Kidney (tissue), 13 donors: ENCODE measurements at regions not wholly inside any gene's neighbourhood (a gene's known extent, or its start where the extent isn't known, plus 50 kb on each side); places are given as distances from the start of the nearest gene placed in this dataset.

Source experiments
- DNase-seq, 5 donors: peaks; one replicate each; pipeline ENCODE4 v3.0.0-alpha.2; 2013 to 2020
- FAIRE-seq: peaks from 2 replicates; lab custom pipeline; 2012; peaks lifted over from hg19 to GRCh38; lab: Jason Lieb, UNC
- H3K27ac ChIP-seq, 2 donors: one replicate each; pipeline ENCODE4 v1.7.0; 2013; ENCODE audit warnings: low read depth in 2 of 2, low read length in 2 of 2, inconsistent platforms in 1 of 2
- H3K27me3 ChIP-seq: one replicate; pipeline ENCODE4 v1.7.1; 2013; ENCODE audit warnings: low read length, inconsistent platforms; ENCODE audit not compliant: control insufficient read depth, insufficient read depth
- H3K36me3 ChIP-seq, 3 donors: one replicate each; pipeline versions ENCODE4 v1.7.0 to v1.7.1; 2013; ENCODE audit warnings: low read length in 3 of 3, control low read depth in 1 of 3, inconsistent platforms in 1 of 3; ENCODE audit not compliant: insufficient read depth in 3 of 3, control insufficient read depth in 2 of 3
- H3K4me1 ChIP-seq, 3 donors: one replicate each; pipeline versions ENCODE4 v1.7.0 to v1.7.1; 2013; ENCODE audit warnings: low read length in 3 of 3, inconsistent platforms in 1 of 3, low read depth in 1 of 3; ENCODE audit not compliant: control insufficient read depth in 2 of 3, insufficient read depth in 2 of 3
- H3K4me3 ChIP-seq, 3 donors: one replicate each; pipeline versions ENCODE4 v1.7.0 to v1.8.1; 2013; ENCODE audit warnings: low read length in 3 of 3, control low read depth in 1 of 3, inconsistent platforms in 1 of 3
- H3K9ac ChIP-seq, 3 donors: one replicate each; pipeline versions ENCODE4 v1.7.0 to v1.7.1; 2013; ENCODE audit warnings: low read length in 3 of 3, control low read depth in 1 of 3, inconsistent platforms in 1 of 3
- H3K9me3 ChIP-seq, 3 donors: one replicate each; pipeline versions ENCODE4 v1.7.0 to v1.7.1; 2013; ENCODE audit warnings: low read length in 3 of 3, control low read depth in 1 of 3, inconsistent platforms in 1 of 3; ENCODE audit not compliant: control insufficient read depth in 2 of 3, insufficient read depth in 1 of 3
- CTCF ChIP-seq: IDR thresholded peaks from 3 replicates; pipeline ENCODE4 v1.5.1; 2012; ENCODE audit warnings: mild to moderate bottlenecking, moderate library complexity, borderline replicate concordance; ENCODE audit not compliant: insufficient read depth; ENCODE audit errors: extremely low read depth
- intact Hi-C: fragments of 100-400 bp; cut with DNase I; formaldehyde crosslinking; loops from one replicate; pipeline ENCODE4 v1.11.1; 2022
- donor health status: control.
- donor health status: control.
- donor health status: control.
- donor health status: control.
- donor health status: control.
- donor health status: DM: yes; HTN: yes; CAD: no.
- donor health status: Normal renal cell carcinoma (clear cell type).

- TF ChIP-seq CTCF = no peak
- no peak for FAIRE-seq
- DNase-seq = no peak
- intact Hi-C loops = no loop called here
- Histone ChIP-seq H3K27me3 (no peaks in the 10 kb centered on the region), H3K9ac (no peak overlapping the region), H3K27ac (no peak overlapping the region), H3K4me3 (no peak overlapping the region), H3K9me3 (peaks cover 0 to 3% (median 0%) of the 10 kb centered on the region in 3 donors), H3K36me3 (no peaks in the 10 kb centered on the region), H3K4me1 (no peaks in the 10 kb centered on the region)
These were observed 166.9 kb upstream of the DIO3 start for GRCh38 chr14:101394374-101394773.

GRCh38 chr14:101395779-101396178 lies 165.5 kb upstream of the DIO3 start:
- DNase-seq = no peak
- Histone ChIP-seq H3K27ac (no peak overlapping the region), H3K36me3 (no peaks in the 10 kb centered on the region), H3K27me3 (no peaks in the 10 kb centered on the region), H3K4me1 (no peaks in the 10 kb centered on the region), H3K9me3 (peaks cover 0 to 3% (median 0%) of the 10 kb centered on the region in 3 donors), H3K4me3 (no peak overlapping the region), H3K9ac (no peak overlapping the region)
- FAIRE-seq = no peak
- TF ChIP-seq CTCF = no peak
- intact Hi-C loops = no loop called here

GRCh38 chr14:101397206-101397605 lies 164.1 kb upstream of the DIO3 start:
- DNase-seq (no peak), FAIRE-seq (no peak)
- TF ChIP-seq CTCF = no peak
- H3K9me3 ChIP-seq = peaks cover 0 to 1% (median 0%) of the 10 kb centered on the region in 3 donors
- H3K27ac ChIP-seq = no peak overlapping the region
- no peaks in the 10 kb centered on the region for H3K36me3 ChIP-seq
- intact Hi-C loops = no loop called here
- H3K4me3 ChIP-seq = no peak overlapping the region
- no peaks in the 10 kb centered on the region for H3K4me1 ChIP-seq
- no peak overlapping the region for H3K9ac ChIP-seq
- H3K27me3 ChIP-seq = no peaks in the 10 kb centered on the region

GRCh38 chr14:101398011-101398410 lies 163.3 kb upstream of the DIO3 start:
- no peaks in the 10 kb centered on the region for H3K36me3 ChIP-seq
- no peak overlapping the region for H3K9ac ChIP-seq
- intact Hi-C loops = no loop called here
- no peak for DNase-seq
- no peak for TF ChIP-seq CTCF
- no peak for FAIRE-seq
- no peaks in the 10 kb centered on the region for H3K27me3 ChIP-seq
- no peaks in the 10 kb centered on the region for H3K4me1 ChIP-seq
- no peak overlapping the region for H3K4me3 ChIP-seq
- H3K9me3 ChIP-seq = no peaks in the 10 kb centered on the region
- H3K27ac ChIP-seq = no peak overlapping the region
